ENCODE measurements at regions not wholly inside any gene's neighbourhood (a gene's known extent, or its start where the extent isn't known, plus 50 kb on each side); places are given as distances from the start of the nearest gene placed in this dataset.
"Not testable (repeated sequence)": the region's sequence is repeated elsewhere in the genome, so short reads cannot be mapped to it uniquely, and the experiment has no call there.

DNA sequence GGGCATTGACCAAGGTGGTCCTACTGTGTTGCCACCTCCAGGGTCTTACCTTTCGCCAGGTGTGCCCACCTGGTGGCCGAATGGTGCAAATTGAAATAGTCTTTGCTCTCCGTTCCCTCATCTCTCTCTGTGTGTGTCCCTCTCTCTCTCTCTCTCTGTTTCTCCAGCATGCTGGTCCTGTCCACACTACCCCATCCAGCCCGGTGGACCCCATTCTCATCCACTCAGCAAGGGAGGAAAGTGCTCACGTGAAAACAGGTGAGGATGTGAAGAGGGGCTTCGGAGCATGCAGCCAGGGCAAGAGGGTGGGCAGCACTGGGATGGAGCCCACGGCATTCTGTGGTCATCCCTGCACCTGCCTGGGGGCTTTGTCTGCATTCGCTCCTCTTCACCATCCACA lies 150.1 kb downstream of the CRLF2 start:
- no peak for DNase-seq (ENCODE audit: extremely low read depth in 1 of 2, low read depth in 1 of 2)

- no peak for DNase-seq (ENCODE audit: extremely low read depth in 1 of 2, low read depth in 1 of 2)
Observed at GRCh38 chrX:1060562-1060960, 151.9 kb downstream of the CRLF2 start.

GRCh38 chrX:1059576-1060561 lies 152.6 kb downstream of the CRLF2 start:
- DNase-seq (ENCODE audit: extremely low read depth in 1 of 2, low read depth in 1 of 2) = no peak

- DNase-seq (ENCODE audit: extremely low read depth in 1 of 2, low read depth in 1 of 2) = not testable (repeated sequence)
Observed at GRCh38 chrX:1053600-1053999, 158.8 kb downstream of the CRLF2 start.

- DNase-seq (ENCODE audit: extremely low read depth in 1 of 2, low read depth in 1 of 2) = no peak
Observed at GRCh38 chrX:1053072-1053471, 159.4 kb downstream of the CRLF2 start.

DNA sequence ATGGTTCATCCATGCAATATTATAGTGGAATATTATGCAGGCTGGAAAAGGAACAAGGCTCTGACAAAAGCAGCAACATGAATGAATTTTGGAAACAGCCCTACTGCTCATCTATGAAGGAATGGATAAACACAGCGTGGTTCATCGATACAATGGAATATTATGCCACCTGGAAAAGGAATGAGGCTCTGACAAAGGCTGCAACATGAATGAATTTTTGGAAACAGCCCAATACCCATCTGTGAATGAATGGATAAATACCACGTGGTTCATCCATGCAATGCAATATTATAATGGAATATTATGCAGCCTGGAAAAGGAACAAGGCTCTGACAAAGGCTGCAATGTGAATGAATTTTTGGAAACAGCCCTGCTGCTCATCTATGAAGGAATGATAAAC lies 160.4 kb downstream of the CRLF2 start:
- no peak for DNase-seq (ENCODE audit: extremely low read depth in 1 of 2, low read depth in 1 of 2)

DNA sequence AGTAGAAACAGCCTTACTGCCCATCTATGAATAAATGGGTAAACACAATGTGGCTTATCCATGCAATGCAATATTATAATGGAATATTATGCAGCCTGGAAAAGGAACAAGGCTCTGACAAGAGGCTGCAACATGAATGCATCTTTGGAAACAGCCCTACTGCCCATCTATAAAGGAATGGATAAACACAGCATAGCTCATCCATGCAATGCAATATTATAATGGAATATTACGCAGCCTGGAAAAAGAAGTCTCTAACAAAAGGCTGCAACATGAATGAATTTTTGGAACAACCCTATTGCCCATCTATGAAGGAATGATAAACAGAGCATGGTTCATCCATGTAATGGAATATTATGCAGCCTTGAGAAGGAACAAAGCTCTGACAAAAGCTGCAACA lies 161.0 kb downstream of the CRLF2 start:
- DNase-seq (ENCODE audit: extremely low read depth in 1 of 2, low read depth in 1 of 2) = no peak

- no peak for DNase-seq (ENCODE audit: extremely low read depth in 1 of 2, low read depth in 1 of 2)
Observed at GRCh38 chrX:1045680-1046314, 166.7 kb downstream of the CRLF2 start.

DNA sequence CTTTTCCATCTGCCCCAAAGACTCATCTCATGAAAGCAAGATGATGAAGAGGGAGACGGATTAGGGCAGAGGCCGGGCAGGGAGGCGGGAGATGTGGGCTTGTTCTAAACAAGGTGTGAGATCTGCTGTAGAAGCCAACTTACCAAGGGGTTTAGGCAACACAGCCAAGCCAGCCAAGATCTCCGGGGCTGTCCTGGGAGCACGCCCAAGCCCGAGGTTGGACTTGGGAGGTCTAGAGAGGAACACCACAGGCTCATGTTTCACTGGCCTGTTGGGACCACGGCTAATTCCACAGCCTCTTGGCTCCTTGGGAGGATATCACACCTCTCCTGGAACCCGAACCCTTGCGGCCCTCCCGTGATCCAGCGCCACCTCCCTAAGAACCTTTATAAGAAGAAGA lies 171.4 kb downstream of the CRLF2 start:
- DNase-seq (ENCODE audit: extremely low read depth in 1 of 2, low read depth in 1 of 2) = no peak

DNA sequence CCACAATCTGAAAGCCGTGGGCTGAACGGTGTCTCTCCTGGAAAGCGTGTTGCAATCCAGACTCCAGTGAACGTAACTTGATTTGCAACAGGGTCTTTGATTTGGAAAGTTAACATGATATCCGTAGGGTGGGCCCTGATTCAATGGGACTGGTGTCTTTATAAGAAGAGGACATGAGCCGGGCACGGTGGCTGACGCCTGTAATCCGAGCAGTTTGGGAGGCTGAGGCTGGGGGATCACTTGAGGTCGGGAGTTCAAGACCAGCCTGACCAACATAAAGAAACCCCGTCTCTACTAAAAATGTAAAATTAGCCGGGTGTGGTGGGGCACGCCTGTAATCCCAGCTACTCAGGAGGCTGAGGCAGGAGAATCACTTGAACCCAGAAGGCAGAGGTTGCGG lies 176.5 kb downstream of the CRLF2 start:
- not testable (repeated sequence) for DNase-seq (ENCODE audit: extremely low read depth in 1 of 2, low read depth in 1 of 2)

DNA sequence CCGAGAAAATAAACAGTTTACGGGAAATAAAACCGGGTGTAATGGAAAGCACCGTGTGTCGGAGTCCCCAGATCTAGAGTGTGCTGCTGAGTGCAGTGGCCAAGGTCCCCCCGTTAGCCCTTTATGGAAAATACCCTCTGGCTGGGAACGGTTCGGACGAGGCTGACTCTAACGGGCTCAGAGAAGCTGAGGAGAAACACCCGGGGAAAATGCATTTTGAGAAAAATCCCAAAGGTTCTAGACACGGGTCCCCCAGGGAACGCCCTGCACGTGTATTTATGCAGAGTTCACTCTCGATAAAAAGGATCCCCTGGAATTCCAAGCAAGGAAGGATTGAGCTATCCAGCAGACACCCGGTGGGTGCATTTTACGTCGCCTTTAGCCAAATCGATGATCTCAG lies 177.2 kb downstream of the CRLF2 start:
- no peak for DNase-seq (ENCODE audit: extremely low read depth in 1 of 2, low read depth in 1 of 2)

GRCh38 chrX:1034717-1035116 lies 177.7 kb downstream of the CRLF2 start:
- DNase-seq (ENCODE audit: extremely low read depth in 1 of 2, low read depth in 1 of 2) = no peak

DNA sequence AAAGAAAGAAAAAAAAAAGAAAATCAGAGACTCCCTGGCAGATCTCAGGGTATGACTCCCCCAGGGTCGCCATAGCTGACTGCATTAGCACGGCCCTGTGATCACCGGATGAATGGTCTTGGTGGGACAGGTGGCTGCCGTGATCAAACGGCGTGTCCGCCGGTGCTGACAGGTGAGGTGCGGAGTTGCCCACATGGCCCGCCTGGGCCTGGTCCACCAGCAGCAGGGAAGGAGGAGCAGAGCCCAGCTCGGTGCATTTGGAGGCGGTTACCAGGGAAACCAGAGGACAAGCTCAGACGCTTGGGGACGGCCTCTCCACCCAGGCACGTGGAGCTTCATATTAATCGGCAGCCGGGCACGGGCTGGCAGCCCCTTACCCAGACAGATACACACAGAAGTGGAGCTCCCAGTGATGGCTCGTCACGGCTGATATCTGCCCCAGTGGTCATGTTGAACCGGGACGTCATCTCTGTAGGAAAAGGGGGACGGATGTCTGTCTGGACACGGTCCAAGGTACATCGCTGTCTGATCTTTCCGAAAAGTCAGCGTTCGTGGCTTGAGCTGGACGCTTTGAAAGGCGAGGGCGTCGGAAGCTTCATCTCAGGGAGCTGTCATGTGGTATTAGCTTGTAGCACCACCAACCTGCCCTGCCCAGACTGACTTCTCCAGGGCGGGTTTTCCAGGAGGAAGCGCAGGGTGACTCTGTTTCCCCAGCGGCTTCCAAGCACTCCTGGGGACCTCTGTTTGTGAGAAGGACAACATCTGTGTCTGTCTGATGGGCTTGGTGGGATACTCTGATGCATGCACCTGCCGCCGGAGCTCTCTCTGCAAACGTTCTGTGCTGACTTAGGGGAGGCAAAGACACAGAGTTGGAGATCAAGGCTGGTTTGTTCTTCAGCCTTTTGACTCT lies 180.7 kb downstream of the CRLF2 start:
- no peak for DNase-seq (ENCODE audit: extremely low read depth in 1 of 2, low read depth in 1 of 2)

- no peak for DNase-seq (ENCODE audit: extremely low read depth in 1 of 2, low read depth in 1 of 2)
Observed at GRCh38 chrX:1029494-1029893, 183.0 kb downstream of the CRLF2 start.

- DNase-seq (ENCODE audit: extremely low read depth in 1 of 2, low read depth in 1 of 2) = no peak
Observed at GRCh38 chrX:1027680-1028079, 184.8 kb downstream of the CRLF2 start.

- no peak for DNase-seq (ENCODE audit: extremely low read depth in 1 of 2, low read depth in 1 of 2)
Observed at GRCh38 chrX:1027133-1027532, 185.3 kb downstream of the CRLF2 start.

DNA sequence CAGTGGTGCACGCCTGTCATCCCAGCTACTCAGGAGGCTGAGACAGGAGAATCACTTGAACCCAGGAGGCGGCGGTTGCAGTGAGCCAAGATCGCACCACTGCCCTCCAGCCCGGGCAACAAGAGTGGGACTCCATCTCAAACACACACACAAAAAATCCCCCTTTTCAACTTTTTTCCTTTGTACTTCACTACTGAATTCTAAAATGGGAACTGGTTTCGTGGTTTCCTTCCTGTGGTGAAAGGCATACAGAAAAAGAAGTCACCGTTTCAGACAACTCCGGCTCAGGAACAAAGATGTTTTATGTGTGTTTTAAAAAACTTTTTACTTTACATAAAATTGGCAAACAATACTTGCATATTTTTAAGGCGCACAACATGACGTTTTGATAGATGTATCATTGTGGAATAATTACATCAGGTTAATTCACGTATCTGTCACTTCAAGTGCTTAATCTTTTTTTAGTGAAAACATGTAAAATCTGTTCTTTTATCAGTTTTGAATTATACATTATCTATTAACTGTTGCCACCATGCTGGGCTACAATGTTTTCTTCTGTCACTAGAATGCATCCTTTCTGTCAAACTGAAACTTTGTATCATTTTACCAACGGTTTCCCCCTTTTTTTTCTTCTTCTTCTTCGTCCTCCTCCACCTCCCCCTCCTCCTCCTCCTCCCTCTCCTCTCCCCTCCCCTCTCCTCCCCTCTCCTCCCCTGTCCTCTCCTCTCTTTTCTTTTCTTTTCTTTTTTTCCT lies 186.0 kb downstream of the CRLF2 start:
- no peak for DNase-seq (ENCODE audit: extremely low read depth in 1 of 2, low read depth in 1 of 2)

DNA sequence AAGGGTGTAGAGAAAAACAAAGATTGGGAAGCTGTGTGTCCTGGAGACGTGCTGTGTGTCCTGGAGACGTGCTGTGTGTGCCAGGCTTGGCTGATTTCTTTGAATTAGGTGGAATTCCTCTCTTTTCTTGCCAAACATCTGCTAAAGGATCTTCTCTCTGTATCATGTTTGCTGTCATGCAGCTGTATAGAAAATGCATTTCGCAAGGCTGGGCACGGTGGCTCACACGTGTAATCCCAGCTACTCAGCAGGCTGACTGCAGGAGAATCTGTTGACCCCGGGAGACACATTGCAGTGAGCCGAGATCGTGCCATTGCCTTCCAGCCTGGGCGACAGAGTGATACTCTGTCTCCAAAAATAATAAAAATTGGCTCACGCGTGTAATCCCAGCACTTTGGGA lies 187.0 kb downstream of the CRLF2 start:
- DNase-seq (ENCODE audit: extremely low read depth in 1 of 2, low read depth in 1 of 2) = no peak

DNA sequence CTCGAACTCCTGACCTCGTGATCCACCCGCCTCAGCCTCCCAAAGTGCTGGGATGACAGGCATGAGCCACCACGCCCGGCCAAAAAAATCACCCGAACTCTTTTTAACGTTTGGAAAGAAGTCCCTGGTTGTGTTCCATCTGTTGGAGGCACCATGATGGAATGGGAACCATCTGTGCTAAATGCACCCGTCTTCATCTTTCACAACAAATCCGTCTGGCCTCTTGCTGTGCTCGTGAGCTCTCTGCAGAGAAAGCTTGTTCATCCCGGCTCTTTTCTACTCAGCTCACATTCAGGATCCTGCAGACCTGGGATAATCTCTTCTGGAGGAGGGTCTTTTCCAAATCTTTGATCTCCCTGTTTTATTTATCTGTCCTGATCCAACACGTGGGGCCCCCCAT lies 188.8 kb downstream of the CRLF2 start:
- DNase-seq (ENCODE audit: extremely low read depth in 1 of 2, low read depth in 1 of 2) = no peak

DNA sequence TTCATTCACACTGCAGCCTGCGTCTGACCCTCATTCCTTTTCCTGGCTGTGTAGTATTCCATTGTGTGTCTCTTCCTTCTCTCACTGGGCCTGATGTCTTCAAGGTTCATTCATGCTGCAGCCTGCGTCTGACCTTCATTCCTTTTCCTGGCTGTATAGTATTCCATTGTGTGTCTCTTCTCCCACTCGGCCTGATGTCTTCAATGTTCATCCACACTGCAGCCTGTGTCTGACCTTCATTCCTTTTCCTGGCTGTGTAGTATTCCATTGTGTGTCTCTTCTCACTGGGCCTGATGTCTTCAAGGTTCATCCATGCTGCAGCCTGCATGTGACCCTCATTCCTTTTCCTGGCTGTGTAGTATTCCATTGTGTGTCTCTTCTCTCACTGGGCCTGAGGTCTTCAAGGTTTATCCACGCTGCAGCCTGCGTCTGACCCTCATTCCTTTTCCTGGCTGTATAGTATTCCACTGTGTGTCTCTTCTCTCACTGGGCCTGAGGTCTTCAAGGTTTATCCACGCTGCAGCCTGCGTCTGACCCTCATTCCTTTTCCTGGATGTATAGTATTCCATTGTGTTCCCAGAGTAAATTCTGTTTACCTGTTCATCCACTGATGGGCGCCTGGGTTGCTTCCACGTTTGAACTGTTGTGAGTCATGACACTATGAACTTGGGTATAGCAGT lies 191.0 kb downstream of the CRLF2 start:
- not testable (repeated sequence) for DNase-seq (ENCODE audit: extremely low read depth in 1 of 2, low read depth in 1 of 2)

Measured in activated CD8-positive, alpha-beta memory T cell treated with anti-CD3 and anti-CD28 coated beads for 1 hour (primary cell).